ENCODE measurements at regions not wholly inside any gene's neighbourhood (a gene's known extent, or its start where the extent isn't known, plus 50 kb on each side); places are given as distances from the start of the nearest gene placed in this dataset.

DNA sequence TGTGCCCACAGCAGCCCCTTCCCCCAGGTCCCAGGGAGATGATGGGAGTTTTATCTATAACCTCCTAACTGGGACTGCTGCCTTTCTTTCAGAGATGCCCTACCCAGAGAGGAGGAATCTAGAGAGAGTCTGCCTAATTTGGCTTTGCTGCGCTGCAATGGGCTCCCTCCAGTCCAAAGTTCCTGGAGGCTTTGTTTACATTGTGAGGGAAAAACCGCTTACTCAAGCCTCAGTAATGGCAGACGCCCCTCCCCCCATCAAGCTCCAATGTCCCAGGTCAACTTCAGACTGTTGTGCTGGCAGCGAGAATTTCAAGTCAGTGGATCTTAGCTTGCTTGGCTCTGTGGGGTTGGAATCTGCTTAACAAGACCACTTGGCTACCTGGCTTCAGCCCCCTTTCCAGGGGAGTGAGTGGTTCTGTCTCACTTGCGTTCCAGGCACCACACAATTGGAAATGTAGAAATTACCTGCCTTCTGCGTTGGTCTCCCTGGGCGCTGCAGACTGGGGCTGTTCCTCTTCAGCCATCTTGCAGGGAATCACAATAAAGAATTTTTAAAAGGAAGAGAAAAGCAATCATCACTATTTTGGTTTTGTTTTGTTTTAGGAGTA lies 262.5 kb downstream of the FOXG1 start:
- no peaks in the 10 kb centered on the region for H3K4me1 ChIP-seq
- TF ChIP-seq, protein P1, sequence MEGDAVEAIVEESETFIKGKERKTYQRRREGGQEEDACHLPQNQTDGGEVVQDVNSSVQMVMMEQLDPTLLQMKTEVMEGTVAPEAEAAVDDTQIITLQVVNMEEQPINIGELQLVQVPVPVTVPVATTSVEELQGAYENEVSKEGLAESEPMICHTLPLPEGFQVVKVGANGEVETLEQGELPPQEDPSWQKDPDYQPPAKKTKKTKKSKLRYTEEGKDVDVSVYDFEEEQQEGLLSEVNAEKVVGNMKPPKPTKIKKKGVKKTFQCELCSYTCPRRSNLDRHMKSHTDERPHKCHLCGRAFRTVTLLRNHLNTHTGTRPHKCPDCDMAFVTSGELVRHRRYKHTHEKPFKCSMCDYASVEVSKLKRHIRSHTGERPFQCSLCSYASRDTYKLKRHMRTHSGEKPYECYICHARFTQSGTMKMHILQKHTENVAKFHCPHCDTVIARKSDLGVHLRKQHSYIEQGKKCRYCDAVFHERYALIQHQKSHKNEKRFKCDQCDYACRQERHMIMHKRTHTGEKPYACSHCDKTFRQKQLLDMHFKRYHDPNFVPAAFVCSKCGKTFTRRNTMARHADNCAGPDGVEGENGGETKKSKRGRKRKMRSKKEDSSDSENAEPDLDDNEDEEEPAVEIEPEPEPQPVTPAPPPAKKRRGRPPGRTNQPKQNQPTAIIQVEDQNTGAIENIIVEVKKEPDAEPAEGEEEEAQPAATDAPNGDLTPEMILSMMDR (IDR thresholded peaks at IDR 0.05), result no peak
- WGBS, 3 donors, result 49 to 55% (median 50%) methylated on average over 7 of the region's 7 CpGs
- no peak overlapping the region for H3K4me3 ChIP-seq
- no peaks in the 10 kb centered on the region for H3K27me3 ChIP-seq (ENCODE audit: insufficient read depth in 3 of 3, low read length in 2 of 3)
- no peaks in the 10 kb centered on the region for H3K36me3 ChIP-seq (ENCODE audit: insufficient read depth in 1 of 2, low read depth in 1 of 2)
- H3K27ac ChIP-seq, result no peak overlapping the region
- peaks cover 3% of the 10 kb centered on the region for H3K9me3 ChIP-seq
- intact Hi-C loops (cut with DNase I), result no loop called here
- no peak for DNase-seq
- ATAC-seq, result no peak

DNA sequence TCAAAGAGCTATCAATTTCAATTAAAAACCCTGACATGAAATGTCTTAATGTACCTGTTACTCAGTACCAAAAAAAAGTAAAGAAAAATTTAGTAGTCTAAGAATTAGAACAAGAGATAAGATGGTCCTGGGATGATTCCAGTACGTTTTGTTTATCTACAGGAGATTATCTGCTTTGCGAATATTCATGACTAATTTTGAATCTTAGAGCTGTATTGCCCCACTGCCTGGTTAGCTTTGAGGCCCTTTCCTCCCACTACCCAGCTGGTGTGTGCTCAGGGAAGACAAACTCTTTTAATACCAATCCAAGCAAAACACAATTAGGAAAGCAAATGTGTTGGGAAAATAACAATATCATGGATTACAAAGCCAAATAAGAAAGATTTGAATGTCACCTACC lies 263.5 kb downstream of the FOXG1 start:
- Histone ChIP-seq H3K4me1 (no peaks in the 10 kb centered on the region), H3K27ac (no peak overlapping the region), H3K27me3 (ENCODE audit: insufficient read depth in 3 of 3, low read length in 2 of 3) (no peaks in the 10 kb centered on the region), H3K36me3 (ENCODE audit: insufficient read depth in 1 of 2, low read depth in 1 of 2) (no peaks in the 10 kb centered on the region), H3K9me3 (no peaks in the 10 kb centered on the region), H3K4me3 (no peak overlapping the region)
- intact Hi-C loops (cut with DNase I), result no loop called here
- no peak for DNase-seq
- WGBS, 3 donors, result 59 to 72% (median 64%) methylated on average over 2 of the region's 2 CpGs
- ATAC-seq, result no peak
- TF ChIP-seq, protein P1 (IDR thresholded peaks at IDR 0.05), result no peak

DNA sequence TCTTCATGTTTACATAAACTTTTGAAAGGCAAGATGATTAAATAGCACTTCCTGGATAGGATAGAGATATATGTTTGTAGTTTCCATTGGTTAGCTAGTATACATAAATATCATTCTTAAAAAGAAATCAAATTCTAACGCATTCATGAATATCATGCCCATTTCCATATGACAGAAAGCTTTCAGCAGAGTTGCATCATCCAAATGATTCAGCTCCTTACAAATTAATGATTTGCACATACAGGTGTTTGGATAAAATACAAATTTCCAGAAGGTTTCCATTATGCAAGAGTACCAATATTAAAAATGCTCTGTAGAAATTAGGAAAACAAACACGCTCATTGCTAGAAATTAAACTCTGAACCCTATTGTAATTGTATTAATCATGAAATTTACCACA lies 264.4 kb downstream of the FOXG1 start:
- intact Hi-C loops (cut with DNase I), result no loop called here
- no peaks in the 10 kb centered on the region for H3K36me3 ChIP-seq (ENCODE audit: insufficient read depth in 1 of 2, low read depth in 1 of 2)

GRCh38 chr14:29035134-29035533 lies 268.5 kb downstream of the FOXG1 start:
- intact Hi-C loops (cut with DNase I), result no loop called here
- Histone ChIP-seq H3K27me3 (ENCODE audit: insufficient read depth in 3 of 3, low read length in 2 of 3) (no peaks in the 10 kb centered on the region), H3K9me3 (no peaks in the 10 kb centered on the region), H3K27ac (no peak overlapping the region), H3K36me3 (ENCODE audit: insufficient read depth in 1 of 2, low read depth in 1 of 2) (no peaks in the 10 kb centered on the region), H3K4me3 (no peak overlapping the region), H3K4me1 (no peaks in the 10 kb centered on the region)
- TF ChIP-seq, protein P1 (IDR thresholded peaks at IDR 0.05), result no peak
- 66 to 69% (median 66%) methylated on average over 3 of the region's 3 CpGs for WGBS, 3 donors
- DNase-seq, result no peak
- no peak for ATAC-seq

More for the DNA sequence above, 264.4 kb downstream of the FOXG1 start:
- Histone ChIP-seq H3K27ac (no peak overlapping the region), H3K9me3 (no peaks in the 10 kb centered on the region), H3K4me3 (no peak overlapping the region), H3K4me1 (no peaks in the 10 kb centered on the region), H3K27me3 (ENCODE audit: insufficient read depth in 3 of 3, low read length in 2 of 3) (no peaks in the 10 kb centered on the region)
- WGBS, 3 donors, result 70 to 93% (median 90%) methylated on average over 2 of the region's 2 CpGs
- TF ChIP-seq, protein P1 (IDR thresholded peaks at IDR 0.05), result no peak
- DNase-seq (no peak), ATAC-seq (no peak)

- DNase-seq (no peak), ATAC-seq (no peak)
- Histone ChIP-seq H3K9me3 (no peaks in the 10 kb centered on the region), H3K4me3 (no peak overlapping the region), H3K27me3 (ENCODE audit: insufficient read depth in 3 of 3, low read length in 2 of 3) (no peaks in the 10 kb centered on the region), H3K36me3 (ENCODE audit: insufficient read depth in 1 of 2, low read depth in 1 of 2) (no peaks in the 10 kb centered on the region), H3K27ac (no peak overlapping the region), H3K4me1 (no peaks in the 10 kb centered on the region)
- TF ChIP-seq, protein P1 (IDR thresholded peaks at IDR 0.05), result no peak
- intact Hi-C loops (cut with DNase I), result no loop called here
These were observed 270.8 kb downstream of the FOXG1 start for GRCh38 chr14:29037411-29037810.

All from psoas muscle (tissue), 7 donors.